ENCODE measurements at regions not wholly inside any gene's neighbourhood (a gene's known extent, or its start where the extent isn't known, plus 50 kb on each side); places are given as distances from the start of the nearest gene placed in this dataset.

DNA sequence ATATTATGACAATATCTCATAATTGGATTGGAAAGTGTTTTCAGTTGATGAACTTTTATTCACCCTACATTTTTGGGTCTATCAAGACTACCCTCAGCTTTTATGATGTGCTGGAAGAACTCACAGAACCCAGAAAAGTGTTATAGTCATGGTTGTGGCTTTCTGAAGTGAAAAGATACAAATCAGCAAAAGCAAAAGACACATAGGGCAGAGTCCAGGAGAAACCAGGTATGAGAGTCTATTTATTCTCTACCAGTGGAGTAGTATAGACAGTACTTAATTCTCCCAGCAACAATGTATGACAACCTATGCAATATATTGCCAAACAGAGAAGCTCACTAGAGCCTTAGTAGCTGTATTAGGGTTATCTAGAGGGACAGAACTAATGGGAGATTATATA, 280.4 kb upstream of the TTC14 start:
- intact Hi-C loops (cut with micrococcal nuclease; ENCODE audit: unreplicated experiment): no loop called here
- Histone ChIP-seq H4K20me1 (ENCODE audit: insufficient read depth, low read length) (no peaks in the 10 kb centered on the region), H3K4me2 (ENCODE audit: low read depth, low read length) (no peak overlapping the region), H3K9me3 (ENCODE audit: low read length) (no peaks in the 10 kb centered on the region), H3K79me2 (ENCODE audit: insufficient read depth, low read length) (no peaks in the 10 kb centered on the region), H3K9ac (ENCODE audit: insufficient read depth, low read depth, low read length) (no peak overlapping the region), H2AFZ (ENCODE audit: low read length) (no peak overlapping the region), H3K36me3 (replicated peaks in 1 of 2; ENCODE audit: control insufficient read depth in 1 of 2, insufficient read depth in 2 of 2, low read length in 2 of 2) (no peaks in the 10 kb centered on the region), H3K27me3 (ENCODE audit: control insufficient read depth in 1 of 2, insufficient read depth in 2 of 2, low read length in 2 of 2) (no peaks in the 10 kb centered on the region; a peak in 1 of 5 replicates), H3K4me3 (replicated peaks in 1 of 3; ENCODE audit: insufficient read depth in 1 of 3, low read depth in 2 of 3, low read length in 3 of 3) (no peak overlapping the region), H3K4me1 (ENCODE audit: insufficient read depth, low read length) (no peaks in the 10 kb centered on the region), H3K27ac (ENCODE audit: extremely low read length, insufficient read depth, low read length) (no peak overlapping the region)
- ChIA-PET POLR2A (no interaction called here), CTCF (ENCODE audit: low intra/inter-chr PET ratio, low total read pairs) (no interaction called here)
- FAIRE-seq (no peak), ATAC-seq (no peak), DNase-seq (ENCODE audit: low spot score) (no peak)
- in situ Hi-C loops (cut with HindIII; ENCODE audit: extremely low pct_ligation_motif_present, low pct_unique_long_range_greater_than_20kb): no loop called here
- no TSS peak for BruUV-seq (replicated peaks)
- no peak for TF ChIP-seq ZNF136 (CRISPR knock-in tag; IDR thresholded peaks at IDR 0.05; ENCODE audit: low read depth)
- no peak for TF ChIP-seq SMC3 (IDR thresholded peaks at IDR 0.05; ENCODE audit: low read length)
- TF ChIP-seq NFYC (CRISPR knock-in tag; IDR thresholded peaks at IDR 0.05): no peak
- TF ChIP-seq, protein P1, sequence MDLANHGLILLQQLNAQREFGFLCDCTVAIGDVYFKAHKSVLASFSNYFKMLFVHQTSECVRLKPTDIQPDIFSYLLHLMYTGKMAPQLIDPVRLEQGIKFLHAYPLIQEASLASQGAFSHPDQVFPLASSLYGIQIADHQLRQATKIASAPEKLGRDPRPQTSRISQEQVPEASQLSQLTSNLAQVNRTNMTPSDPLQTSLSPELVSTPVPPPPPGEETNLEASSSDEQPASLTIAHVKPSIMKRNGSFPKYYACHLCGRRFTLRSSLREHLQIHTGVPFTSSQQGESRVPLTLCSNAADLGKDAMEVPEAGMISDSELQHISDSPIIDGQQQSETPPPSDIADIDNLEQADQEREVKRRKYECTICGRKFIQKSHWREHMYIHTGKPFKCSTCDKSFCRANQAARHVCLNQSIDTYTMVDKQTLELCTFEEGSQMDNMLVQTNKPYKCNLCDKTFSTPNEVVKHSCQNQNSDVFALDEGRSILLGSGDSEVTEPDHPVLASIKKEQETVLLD (CRISPR knock-in tag; IDR thresholded peaks at IDR 0.05; ENCODE audit: low read depth): no peak
- no peak for TF ChIP-seq NCOA1 (CRISPR knock-in tag; IDR thresholded peaks at IDR 0.05)
- TF ChIP-seq MED8 (CRISPR knock-in tag; IDR thresholded peaks at IDR 0.05; ENCODE audit: insufficient replicate concordance): no peak
- no peak for TF ChIP-seq ZNF24 (IDR thresholded peaks at IDR 0.05)
- TF ChIP-seq SKIL (CRISPR knock-in tag; IDR thresholded peaks at IDR 0.05; ENCODE audit: borderline replicate concordance): no peak
- no peak for TF ChIP-seq ZEB1 (IDR thresholded peaks at IDR 0.05; ENCODE audit: insufficient replicate concordance, low read depth)
- TF ChIP-seq ZFP36L2 (CRISPR knock-in tag; IDR thresholded peaks at IDR 0.05): no peak
- TF ChIP-seq, protein P2, sequence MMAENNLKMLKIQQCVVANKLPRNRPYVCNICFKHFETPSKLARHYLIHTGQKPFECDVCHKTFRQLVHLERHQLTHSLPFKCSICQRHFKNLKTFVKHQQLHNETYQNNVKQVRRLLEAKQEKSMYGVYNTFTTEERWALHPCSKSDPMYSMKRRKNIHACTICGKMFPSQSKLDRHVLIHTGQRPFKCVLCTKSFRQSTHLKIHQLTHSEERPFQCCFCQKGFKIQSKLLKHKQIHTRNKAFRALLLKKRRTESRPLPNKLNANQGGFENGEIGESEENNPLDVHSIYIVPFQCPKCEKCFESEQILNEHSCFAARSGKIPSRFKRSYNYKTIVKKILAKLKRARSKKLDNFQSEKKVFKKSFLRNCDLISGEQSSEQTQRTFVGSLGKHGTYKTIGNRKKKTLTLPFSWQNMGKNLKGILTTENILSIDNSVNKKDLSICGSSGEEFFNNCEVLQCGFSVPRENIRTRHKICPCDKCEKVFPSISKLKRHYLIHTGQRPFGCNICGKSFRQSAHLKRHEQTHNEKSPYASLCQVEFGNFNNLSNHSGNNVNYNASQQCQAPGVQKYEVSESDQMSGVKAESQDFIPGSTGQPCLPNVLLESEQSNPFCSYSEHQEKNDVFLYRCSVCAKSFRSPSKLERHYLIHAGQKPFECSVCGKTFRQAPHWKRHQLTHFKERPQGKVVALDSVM (CRISPR knock-in tag; IDR thresholded peaks at IDR 0.05): no peak
- no peak for TF ChIP-seq TSC22D2 (CRISPR knock-in tag; IDR thresholded peaks at IDR 0.05; ENCODE audit: borderline replicate concordance)
- TF ChIP-seq, protein P3, sequence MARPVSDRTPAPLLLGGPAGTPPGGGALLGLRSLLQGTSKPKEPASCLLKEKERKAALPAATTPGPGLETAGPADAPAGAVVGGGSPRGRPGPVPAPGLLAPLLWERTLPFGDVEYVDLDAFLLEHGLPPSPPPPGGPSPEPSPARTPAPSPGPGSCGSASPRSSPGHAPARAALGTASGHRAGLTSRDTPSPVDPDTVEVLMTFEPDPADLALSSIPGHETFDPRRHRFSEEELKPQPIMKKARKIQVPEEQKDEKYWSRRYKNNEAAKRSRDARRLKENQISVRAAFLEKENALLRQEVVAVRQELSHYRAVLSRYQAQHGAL (CRISPR knock-in tag; IDR thresholded peaks at IDR 0.05; ENCODE audit: not compliant biosample characterization): no peak
- no peak for TF ChIP-seq ZBTB33 (CRISPR knock-in tag; IDR thresholded peaks at IDR 0.05)
- TF ChIP-seq ZNF263 (CRISPR knock-in tag; IDR thresholded peaks at IDR 0.05): no peak
